ENCODE measurements at regions not wholly inside any gene's neighbourhood (a gene's known extent, or its start where the extent isn't known, plus 50 kb on each side); places are given as distances from the start of the nearest gene placed in this dataset.

DNA sequence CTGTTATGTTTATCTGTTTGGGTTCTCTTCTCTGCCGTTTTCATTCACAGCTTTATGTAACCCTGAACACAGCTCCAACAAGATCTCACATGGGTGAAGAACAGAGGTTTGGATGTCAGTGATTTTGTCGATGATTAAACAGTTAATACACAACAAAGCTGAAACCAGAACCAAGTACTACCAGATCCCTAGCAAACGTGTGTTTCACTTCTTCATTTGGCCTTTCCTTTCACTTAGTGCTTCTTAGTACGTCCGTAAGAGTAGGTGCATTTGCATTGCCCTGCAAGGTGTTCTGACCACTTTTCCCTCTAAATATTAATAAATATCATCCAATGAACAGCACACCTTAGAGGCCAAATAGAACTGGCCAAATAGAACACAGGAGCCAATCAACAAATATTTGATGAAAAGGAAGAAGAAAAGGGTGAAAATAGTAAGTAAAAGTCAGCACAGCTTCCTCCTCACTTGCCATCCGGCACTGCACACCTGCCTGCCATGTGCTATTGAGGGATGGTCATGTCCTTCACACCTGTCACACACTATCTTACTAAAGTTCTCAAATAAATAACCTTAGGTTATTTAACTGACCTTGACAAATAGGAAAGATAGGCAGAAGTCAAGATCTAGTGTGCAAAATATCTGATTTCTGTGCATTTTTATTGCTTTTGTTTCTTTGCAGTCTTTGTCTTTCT, 252.6 kb upstream of the ANKRD30A start:
- H3K23ac ChIP-seq (ENCODE audit: low read length) = no peak overlapping the region
- no CpG with 5 or more reads among the region's 6 CpGs for WGBS (ENCODE audit: extremely low coverage, insufficient coverage, low lambda C conversion rate)
- no peaks in the 10 kb centered on the region for H3K79me1 ChIP-seq (ENCODE audit: low read length)
- H3K36me3 ChIP-seq (ENCODE audit: control insufficient read depth, insufficient read depth, low read length) = no peaks in the 10 kb centered on the region
- H3K9ac ChIP-seq (ENCODE audit: low read length) = no peak overlapping the region
- H4K8ac ChIP-seq (ENCODE audit: low read depth, low read length) = no peak overlapping the region
- H2BK120ac ChIP-seq (ENCODE audit: low read depth, low read length) = no peak overlapping the region
- H3K56ac ChIP-seq (ENCODE audit: low read length) = no peak overlapping the region
- no peak overlapping the region for H2BK5ac ChIP-seq (ENCODE audit: low read length)
- no peak overlapping the region for H3K18ac ChIP-seq (ENCODE audit: low read length)
- no peak overlapping the region for H3K4ac ChIP-seq (ENCODE audit: low read depth, low read length)
- no peak overlapping the region for H3K27ac ChIP-seq (ENCODE audit: low read depth, low read length)
- no peak overlapping the region for H2AK5ac ChIP-seq (ENCODE audit: low read length)
- no peak overlapping the region for H3K4me3 ChIP-seq (ENCODE audit: low read length)
- H3K27me3 ChIP-seq (ENCODE audit: insufficient read depth, low read length, poor library complexity) = no peaks in the 10 kb centered on the region
- no peak for DNase-seq
- no peak overlapping the region for H3K4me2 ChIP-seq (ENCODE audit: low read length)
- no peak overlapping the region for H4K5ac ChIP-seq (ENCODE audit: low read length)
- H3K79me2 ChIP-seq (ENCODE audit: control insufficient read depth, insufficient read depth, low read length) = no peaks in the 10 kb centered on the region
- no peaks in the 10 kb centered on the region for H3K4me1 ChIP-seq (ENCODE audit: control insufficient read depth, low read depth, low read length)
- no peak overlapping the region for H2BK15ac ChIP-seq (replicated peaks; ENCODE audit: low read depth)

- Histone ChIP-seq H3K4me3 (ENCODE audit: low read length) (no peak overlapping the region), H3K79me1 (ENCODE audit: low read length) (no peaks in the 10 kb centered on the region), H3K4me1 (ENCODE audit: control insufficient read depth, low read depth, low read length) (no peaks in the 10 kb centered on the region), H3K4me2 (ENCODE audit: low read length) (no peak overlapping the region), H2AK5ac (ENCODE audit: low read length) (no peak overlapping the region), H4K8ac (ENCODE audit: low read depth, low read length) (no peak overlapping the region), H3K56ac (ENCODE audit: low read length) (no peak overlapping the region), H3K18ac (ENCODE audit: low read length) (no peak overlapping the region), H4K5ac (ENCODE audit: low read length) (no peak overlapping the region), H3K23ac (ENCODE audit: low read length) (no peak overlapping the region), H2BK5ac (ENCODE audit: low read length) (no peak overlapping the region), H3K27me3 (ENCODE audit: insufficient read depth, low read length, poor library complexity) (no peaks in the 10 kb centered on the region), H3K79me2 (ENCODE audit: control insufficient read depth, insufficient read depth, low read length) (no peaks in the 10 kb centered on the region), H3K9ac (ENCODE audit: low read length) (no peak overlapping the region), H3K27ac (ENCODE audit: low read depth, low read length) (no peak overlapping the region), H2BK15ac (replicated peaks; ENCODE audit: low read depth) (no peak overlapping the region), H3K36me3 (ENCODE audit: control insufficient read depth, insufficient read depth, low read length) (no peaks in the 10 kb centered on the region), H3K4ac (ENCODE audit: low read depth, low read length) (no peak overlapping the region), H2BK120ac (ENCODE audit: low read depth, low read length) (no peak overlapping the region)
- no CpG with 5 or more reads among the region's 4 CpGs for WGBS (ENCODE audit: extremely low coverage, insufficient coverage, low lambda C conversion rate)
- no peak for DNase-seq
These were observed 284.6 kb upstream of the ANKRD30A start for GRCh38 chr10:36840788-36841187.

GRCh38 chr10:36837416-36837815, 288.0 kb upstream of the ANKRD30A start:
- no peaks in the 10 kb centered on the region for H3K4me1 ChIP-seq (ENCODE audit: control insufficient read depth, low read depth, low read length)
- no peak overlapping the region for H3K4ac ChIP-seq (ENCODE audit: low read depth, low read length)
- no peak overlapping the region for H3K23ac ChIP-seq (ENCODE audit: low read length)
- no peak overlapping the region for H4K5ac ChIP-seq (ENCODE audit: low read length)
- no peak overlapping the region for H3K4me2 ChIP-seq (ENCODE audit: low read length)
- H2BK5ac ChIP-seq (ENCODE audit: low read length) = no peak overlapping the region
- no peak overlapping the region for H3K18ac ChIP-seq (ENCODE audit: low read length)
- no peak for DNase-seq
- H3K79me2 ChIP-seq (ENCODE audit: control insufficient read depth, insufficient read depth, low read length) = no peaks in the 10 kb centered on the region
- H2BK120ac ChIP-seq (ENCODE audit: low read depth, low read length) = no peak overlapping the region
- H3K27ac ChIP-seq (ENCODE audit: low read depth, low read length) = no peak overlapping the region
- H3K36me3 ChIP-seq (ENCODE audit: control insufficient read depth, insufficient read depth, low read length) = no peaks in the 10 kb centered on the region
- no peaks in the 10 kb centered on the region for H3K79me1 ChIP-seq (ENCODE audit: low read length)
- H2BK15ac ChIP-seq (replicated peaks; ENCODE audit: low read depth) = no peak overlapping the region
- H2AK5ac ChIP-seq (ENCODE audit: low read length) = no peak overlapping the region
- no peak overlapping the region for H3K9ac ChIP-seq (ENCODE audit: low read length)
- H3K56ac ChIP-seq (ENCODE audit: low read length) = no peak overlapping the region
- H3K4me3 ChIP-seq (ENCODE audit: low read length) = no peak overlapping the region
- H3K27me3 ChIP-seq (ENCODE audit: insufficient read depth, low read length, poor library complexity) = no peaks in the 10 kb centered on the region
- H4K8ac ChIP-seq (ENCODE audit: low read depth, low read length) = no peak overlapping the region

- no peaks in the 10 kb centered on the region for H3K36me3 ChIP-seq (ENCODE audit: control insufficient read depth, insufficient read depth, low read length)
- no peak overlapping the region for H3K23ac ChIP-seq (ENCODE audit: low read length)
- H3K27me3 ChIP-seq (ENCODE audit: insufficient read depth, low read length, poor library complexity) = no peaks in the 10 kb centered on the region
- H2BK120ac ChIP-seq (ENCODE audit: low read depth, low read length) = no peak overlapping the region
- no peak overlapping the region for H2BK5ac ChIP-seq (ENCODE audit: low read length)
- no CpG with 5 or more reads among the region's 20 CpGs for WGBS (ENCODE audit: extremely low coverage, insufficient coverage, low lambda C conversion rate)
- H2AK5ac ChIP-seq (ENCODE audit: low read length) = no peak overlapping the region
- H3K4me3 ChIP-seq (ENCODE audit: low read length) = no peak overlapping the region
- H4K5ac ChIP-seq (ENCODE audit: low read length) = no peak overlapping the region
- H3K56ac ChIP-seq (ENCODE audit: low read length) = no peak overlapping the region
- no peak overlapping the region for H3K4me2 ChIP-seq (ENCODE audit: low read length)
- no peak for DNase-seq
- no peak overlapping the region for H3K4ac ChIP-seq (ENCODE audit: low read depth, low read length)
- no peak overlapping the region for H3K18ac ChIP-seq (ENCODE audit: low read length)
- no peaks in the 10 kb centered on the region for H3K79me1 ChIP-seq (ENCODE audit: low read length)
- H3K4me1 ChIP-seq (ENCODE audit: control insufficient read depth, low read depth, low read length) = no peaks in the 10 kb centered on the region
- no peaks in the 10 kb centered on the region for H3K79me2 ChIP-seq (ENCODE audit: control insufficient read depth, insufficient read depth, low read length)
- H3K27ac ChIP-seq (ENCODE audit: low read depth, low read length) = no peak overlapping the region
- H3K9ac ChIP-seq (ENCODE audit: low read length) = no peak overlapping the region
- no peak overlapping the region for H2BK15ac ChIP-seq (replicated peaks; ENCODE audit: low read depth)
- no peak overlapping the region for H4K8ac ChIP-seq (ENCODE audit: low read depth, low read length)
These were observed 305.6 kb upstream of the ANKRD30A start for GRCh38 chr10:36819781-36820180.

- no CpG with 5 or more reads among the region's 15 CpGs for WGBS (ENCODE audit: extremely low coverage, insufficient coverage, low lambda C conversion rate)
These were observed 307.5 kb upstream of the ANKRD30A start for GRCh38 chr10:36817898-36818297.

More at GRCh38 chr10:36817898-36818297, 307.5 kb upstream of the ANKRD30A start:
- Histone ChIP-seq H3K4ac (ENCODE audit: low read depth, low read length) (no peak overlapping the region), H3K79me1 (ENCODE audit: low read length) (no peaks in the 10 kb centered on the region), H3K4me3 (ENCODE audit: low read length) (no peak overlapping the region), H4K8ac (ENCODE audit: low read depth, low read length) (no peak overlapping the region), H2BK120ac (ENCODE audit: low read depth, low read length) (no peak overlapping the region), H2AK5ac (ENCODE audit: low read length) (no peak overlapping the region), H3K4me2 (ENCODE audit: low read length) (no peak overlapping the region), H3K9ac (ENCODE audit: low read length) (no peak overlapping the region), H4K5ac (ENCODE audit: low read length) (no peak overlapping the region), H3K18ac (ENCODE audit: low read length) (no peak overlapping the region), H3K56ac (ENCODE audit: low read length) (no peak overlapping the region), H3K27ac (ENCODE audit: low read depth, low read length) (no peak overlapping the region), H3K27me3 (ENCODE audit: insufficient read depth, low read length, poor library complexity) (no peaks in the 10 kb centered on the region), H3K79me2 (ENCODE audit: control insufficient read depth, insufficient read depth, low read length) (no peaks in the 10 kb centered on the region), H2BK5ac (ENCODE audit: low read length) (no peak overlapping the region), H3K36me3 (ENCODE audit: control insufficient read depth, insufficient read depth, low read length) (no peaks in the 10 kb centered on the region), H3K23ac (ENCODE audit: low read length) (no peak overlapping the region), H3K4me1 (ENCODE audit: control insufficient read depth, low read depth, low read length) (no peaks in the 10 kb centered on the region), H2BK15ac (replicated peaks; ENCODE audit: low read depth) (no peak overlapping the region)
- peak; percentile 4 for DNase-seq
